Mesenteric fat pad (tissue), 1 donor: ENCODE measurements at regions not wholly inside any gene's neighbourhood (a gene's known extent, or its start where the extent isn't known, plus 50 kb on each side); places are given as distances from the start of the nearest gene placed in this dataset.

Experiments
- DNase-seq: peaks from one replicate; pipeline ENCODE4 v3.0.0-alpha.2; 2020; ENCODE audit warnings: low spot score
- donor health status: DM: yes; HTN: yes; CAD: no.

DNA sequence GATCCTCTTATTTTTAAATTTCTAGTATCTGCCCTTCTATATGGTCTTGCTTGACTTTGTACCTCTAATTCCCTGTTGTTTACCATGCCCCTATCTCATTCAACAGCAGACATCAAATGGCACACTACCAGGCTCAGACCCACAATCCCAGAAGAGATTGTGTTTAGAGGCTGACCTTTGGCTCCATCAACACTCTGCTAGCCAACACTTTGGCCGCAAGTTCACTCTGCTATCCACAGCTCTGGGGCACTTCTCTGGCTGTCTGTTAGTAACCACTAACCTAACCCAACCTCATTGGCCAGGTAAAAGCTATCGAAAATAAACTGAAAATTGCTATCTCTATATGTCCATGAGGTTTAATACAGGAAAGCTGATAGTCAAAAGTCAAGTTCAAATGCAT is 646.0 kb upstream of the CCDC54 start:
- no peak for DNase-seq

DNA sequence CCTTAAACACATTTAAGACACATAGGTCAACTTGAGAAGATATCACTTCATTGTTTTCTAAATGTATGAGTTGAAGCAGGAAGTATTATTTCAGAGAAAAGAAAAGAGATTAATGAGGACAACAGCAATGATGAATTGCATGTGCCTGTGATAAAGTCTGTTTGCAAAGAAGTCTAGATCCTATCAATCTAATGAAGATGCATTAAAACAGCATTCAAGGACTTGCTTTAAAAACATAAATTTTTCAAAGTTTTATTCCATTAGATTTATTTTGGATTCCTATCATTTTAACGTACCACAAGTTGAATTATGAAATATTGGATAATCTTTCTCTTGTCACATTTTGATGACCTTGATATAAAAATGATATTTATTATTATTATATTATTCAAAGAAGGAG is 642.5 kb upstream of the CCDC54 start:
- DNase-seq: no peak

DNA sequence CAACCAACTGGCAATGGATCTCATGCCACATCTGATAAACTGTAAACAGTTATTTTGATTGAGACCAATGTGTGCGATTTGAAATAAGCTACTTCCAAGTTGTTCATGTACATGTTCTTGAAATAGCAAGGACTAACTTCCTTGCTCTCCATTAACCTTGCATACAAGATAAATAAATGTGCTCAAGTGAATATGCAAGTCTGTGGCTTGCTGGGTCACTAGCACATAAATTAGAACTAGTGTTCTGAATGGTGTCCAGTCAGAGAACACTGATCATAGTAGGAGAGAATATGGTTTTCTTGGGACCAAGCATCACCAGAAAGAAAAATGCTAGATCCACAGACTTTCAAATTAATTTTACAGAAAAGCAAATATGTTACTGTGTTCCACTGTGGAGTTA is 640.0 kb upstream of the CCDC54 start:
- DNase-seq: no peak

GRCh38 chr3:106740116-106740515 is 637.1 kb upstream of the CCDC54 start:
- no peak for DNase-seq

DNA sequence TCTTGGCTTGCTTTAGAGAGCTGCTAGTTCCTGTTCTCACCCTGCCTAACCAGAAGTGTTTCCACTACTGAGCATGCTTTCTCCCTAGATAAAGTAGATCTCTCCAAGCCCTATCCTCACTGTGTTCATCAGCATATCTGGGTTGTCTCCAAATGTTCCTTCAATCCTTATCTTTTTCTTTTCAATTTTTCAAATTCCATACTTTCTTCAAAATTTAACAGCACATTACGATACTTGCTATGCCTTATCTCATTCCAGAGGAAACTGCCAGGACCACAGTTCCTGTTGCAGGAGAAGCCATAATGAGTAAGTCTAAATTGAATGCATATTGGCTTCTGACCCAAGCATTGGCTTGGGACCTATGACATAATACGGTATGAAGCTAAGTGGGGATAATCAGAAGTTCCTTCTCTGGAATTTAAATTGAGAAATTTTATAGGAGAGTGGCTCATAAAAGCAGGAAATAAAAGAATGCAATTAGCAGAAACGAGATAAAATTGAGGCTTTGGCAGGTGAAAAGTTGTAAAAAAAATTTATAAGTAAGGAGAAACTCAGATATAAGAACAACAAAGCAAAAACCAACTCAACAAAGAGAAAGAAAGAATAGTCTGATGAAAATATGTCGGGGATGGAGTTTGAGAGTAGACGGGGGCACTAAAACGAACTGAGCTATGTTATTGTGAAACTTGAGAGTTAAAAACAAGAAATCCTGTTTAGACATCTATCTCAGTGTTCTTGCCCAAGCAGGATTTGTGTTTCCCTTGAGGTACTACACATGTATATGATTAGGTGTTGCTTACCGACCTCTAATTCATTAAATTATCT is 631.7 kb upstream of the CCDC54 start:
- DNase-seq: no peak

DNA sequence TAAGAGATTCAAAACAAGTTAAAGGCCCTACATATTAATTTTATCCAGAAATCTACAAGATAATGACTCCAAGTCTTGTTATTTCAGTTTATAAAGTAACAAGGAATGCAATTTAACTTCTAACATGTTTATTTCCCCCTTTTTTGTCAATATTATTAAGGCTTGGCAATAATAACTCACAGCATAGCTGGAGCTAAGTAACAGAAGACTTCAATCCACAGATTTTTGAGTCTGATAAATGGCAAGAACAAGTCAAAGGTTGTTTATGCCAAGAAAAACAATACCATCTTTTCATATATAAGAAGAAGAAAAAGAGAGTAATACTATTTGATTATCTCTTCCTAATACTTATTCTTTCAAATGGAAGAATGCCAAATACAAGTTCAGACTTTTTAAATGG is 631.0 kb upstream of the CCDC54 start:
- no peak for DNase-seq

DNA sequence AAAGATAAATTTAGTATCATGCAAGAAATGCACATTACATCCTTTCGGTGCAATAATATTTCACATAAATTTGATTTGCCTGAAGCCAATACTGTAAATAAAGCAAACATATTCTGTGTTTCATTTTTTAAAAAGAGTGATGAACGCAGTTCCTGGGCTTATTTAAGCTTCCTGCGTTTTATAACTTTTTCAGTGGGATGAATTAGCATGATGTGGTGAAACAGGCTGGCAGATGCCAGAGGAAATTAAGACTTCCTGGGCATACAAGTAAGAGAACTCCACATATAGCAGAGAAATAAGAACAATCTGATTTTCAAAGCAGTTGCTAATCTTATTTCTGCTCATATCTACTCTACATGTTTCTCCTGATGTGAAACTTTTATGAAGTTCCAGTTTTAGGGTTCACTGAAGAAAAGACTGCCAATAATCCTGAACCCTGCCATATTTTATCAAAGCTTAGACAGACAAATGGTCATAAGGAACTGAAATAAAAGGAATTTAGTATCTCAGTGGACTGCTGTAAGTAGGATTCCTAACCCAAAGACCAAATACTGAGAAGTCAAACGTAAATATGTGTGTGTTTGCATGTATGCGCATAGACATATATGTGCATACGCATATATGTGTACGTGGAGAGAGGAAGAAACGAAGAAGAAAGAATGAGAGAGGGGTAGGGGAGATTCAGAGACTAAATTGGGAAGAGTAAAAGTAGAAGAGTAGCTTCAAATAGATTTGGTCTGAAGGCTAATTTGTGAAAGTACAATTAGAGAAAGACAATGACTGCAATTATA is 628.6 kb upstream of the CCDC54 start:
- no peak for DNase-seq

DNA sequence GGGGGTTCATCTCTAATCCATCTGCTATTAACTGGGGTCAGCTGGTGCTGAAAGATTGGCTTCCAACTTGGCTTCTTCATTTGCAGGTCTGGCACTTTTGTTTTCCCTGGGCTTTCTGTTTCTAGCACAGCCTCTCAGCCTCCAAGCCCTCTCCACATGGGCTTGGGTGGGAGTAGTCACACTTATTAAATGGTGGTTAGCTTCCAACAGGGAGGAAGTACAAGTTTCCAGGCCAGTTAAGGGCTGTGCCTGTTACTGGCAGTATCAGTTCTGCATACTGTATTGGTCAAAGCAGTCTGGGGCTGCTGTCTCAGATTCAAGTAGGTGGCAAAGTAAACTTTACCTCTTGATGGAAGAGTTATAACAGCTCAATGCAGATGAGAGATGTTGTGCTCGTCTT is 627.1 kb upstream of the CCDC54 start:
- no peak for DNase-seq

DNA sequence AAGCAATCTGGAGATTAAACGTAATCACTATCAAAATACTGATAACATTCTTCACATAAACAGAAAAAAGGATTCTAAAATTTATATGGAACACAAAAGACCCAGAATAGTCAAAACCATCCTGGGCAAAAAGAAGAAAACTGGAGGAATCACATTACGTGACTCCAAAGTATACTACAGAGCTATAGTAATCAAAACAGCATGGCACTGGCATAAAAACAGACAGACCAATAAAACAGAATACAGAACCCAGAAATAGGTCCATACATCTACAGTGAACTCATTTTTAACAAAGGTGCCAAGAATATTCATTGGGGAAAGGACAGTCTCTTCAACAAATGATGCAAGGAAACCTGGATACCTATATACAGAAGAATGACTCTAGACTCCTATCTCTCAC is 621.9 kb upstream of the CCDC54 start:
- DNase-seq: no peak

GRCh38 chr3:106756901-106757300 is 620.3 kb upstream of the CCDC54 start:
- no peak for DNase-seq

DNA sequence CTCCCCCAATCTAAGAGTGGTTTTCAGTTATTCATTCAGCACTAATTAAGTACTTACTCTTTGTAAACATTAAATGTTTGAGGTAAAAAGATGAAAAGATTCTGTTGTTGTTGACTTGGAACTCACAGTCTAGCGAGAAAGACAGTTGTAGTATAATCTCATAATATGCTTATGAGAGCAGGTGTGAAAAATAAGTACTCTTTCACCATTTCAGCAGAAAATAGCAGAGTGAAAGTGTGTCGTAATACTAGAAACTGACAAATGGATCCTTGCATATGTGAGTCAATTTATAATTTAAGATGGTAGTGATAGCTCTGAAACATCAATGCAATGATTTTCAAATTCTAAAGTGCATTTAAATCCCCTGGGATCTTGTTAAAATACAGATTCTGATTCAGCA is 618.8 kb upstream of the CCDC54 start:
- no peak for DNase-seq

DNA sequence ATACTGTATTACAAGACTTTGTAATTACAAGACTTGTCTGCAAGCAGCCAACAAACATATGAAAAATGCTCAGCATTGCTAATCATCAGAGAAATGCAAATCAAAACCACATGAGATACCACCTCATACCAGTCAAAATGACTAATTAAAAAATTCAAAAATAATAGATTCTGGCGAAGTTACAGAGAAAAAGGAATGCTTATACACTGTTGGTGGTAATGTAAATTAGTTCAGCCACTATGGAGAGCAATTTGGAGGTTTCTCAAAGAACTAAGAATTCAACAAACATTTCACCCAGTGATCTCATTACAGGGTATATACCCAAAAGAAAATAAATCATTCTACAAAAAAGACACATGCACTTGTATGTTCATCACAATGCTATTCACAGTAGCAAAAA is 617.5 kb upstream of the CCDC54 start:
- no peak for DNase-seq

DNA sequence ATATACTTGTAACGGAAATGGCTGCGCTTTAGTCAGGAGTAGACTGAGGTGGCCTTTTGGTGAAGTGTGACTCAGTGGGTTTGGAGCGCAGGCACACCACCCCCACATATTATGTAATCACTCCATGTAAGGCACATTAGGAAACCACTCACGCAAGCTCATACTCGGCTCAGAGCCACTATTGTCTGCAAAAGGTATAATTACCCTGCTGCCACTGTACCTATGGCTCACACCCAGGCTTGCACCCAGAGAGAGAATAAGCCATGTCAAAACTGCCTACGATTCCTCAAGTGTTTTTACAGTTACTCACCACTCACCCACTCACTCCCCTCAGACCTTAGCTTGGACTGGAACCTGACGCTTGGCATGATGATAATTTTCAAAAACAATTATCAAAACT is 611.9 kb upstream of the CCDC54 start:
- no peak for DNase-seq

DNA sequence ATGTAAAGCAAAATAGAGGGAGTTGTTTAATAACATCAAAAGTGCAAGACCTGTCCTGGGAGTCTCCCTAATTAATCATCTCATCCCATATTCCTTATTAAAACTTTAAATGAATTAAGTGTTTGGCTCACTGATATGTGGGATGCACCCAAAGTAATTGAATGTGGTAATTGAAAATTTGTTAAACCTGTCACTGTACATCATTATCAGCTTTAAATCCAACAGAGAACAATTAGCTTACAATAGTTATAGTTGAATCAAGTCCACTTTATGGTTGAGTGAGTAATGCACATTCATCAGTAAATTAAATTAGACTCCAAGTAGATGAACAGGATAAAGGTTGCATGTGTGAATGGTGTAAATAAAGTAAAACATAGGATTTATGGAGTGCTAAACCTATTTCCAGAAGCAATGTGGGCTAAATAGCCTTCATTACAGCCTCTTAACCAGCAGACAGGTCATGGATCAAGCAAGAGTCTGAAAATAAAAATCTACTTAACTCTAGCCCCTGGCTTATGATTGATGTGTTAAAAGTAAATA is 608.2 kb upstream of the CCDC54 start:
- no peak for DNase-seq

- DNase-seq: no peak
These were observed 603.4 kb upstream of the CCDC54 start for GRCh38 chr3:106773795-106774194.

GRCh38 chr3:106783231-106783630 is 594.0 kb upstream of the CCDC54 start:
- DNase-seq: no peak

GRCh38 chr3:106789276-106789675 is 588.0 kb upstream of the CCDC54 start:
- DNase-seq: no peak

- DNase-seq: no peak
These were observed 584.5 kb upstream of the CCDC54 start for GRCh38 chr3:106792716-106793115.

DNA sequence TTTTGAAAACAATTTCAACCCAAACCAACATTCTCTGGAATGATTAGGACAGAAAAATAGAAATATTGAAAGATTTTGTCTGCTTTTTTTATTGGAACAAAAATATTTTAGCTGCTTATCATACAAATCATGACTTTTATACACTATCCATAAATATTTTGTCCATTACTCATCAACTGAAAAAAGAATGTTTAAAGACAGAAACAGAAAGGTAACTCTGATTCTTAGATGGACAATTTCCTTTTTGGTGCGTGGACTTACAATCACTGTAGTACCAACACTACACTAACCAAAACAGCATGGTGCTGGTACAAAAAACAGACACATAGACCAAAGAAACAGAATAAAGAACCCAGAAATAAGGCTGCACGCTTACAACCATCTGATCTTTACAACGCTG is 582.8 kb upstream of the CCDC54 start:
- no peak for DNase-seq

DNA sequence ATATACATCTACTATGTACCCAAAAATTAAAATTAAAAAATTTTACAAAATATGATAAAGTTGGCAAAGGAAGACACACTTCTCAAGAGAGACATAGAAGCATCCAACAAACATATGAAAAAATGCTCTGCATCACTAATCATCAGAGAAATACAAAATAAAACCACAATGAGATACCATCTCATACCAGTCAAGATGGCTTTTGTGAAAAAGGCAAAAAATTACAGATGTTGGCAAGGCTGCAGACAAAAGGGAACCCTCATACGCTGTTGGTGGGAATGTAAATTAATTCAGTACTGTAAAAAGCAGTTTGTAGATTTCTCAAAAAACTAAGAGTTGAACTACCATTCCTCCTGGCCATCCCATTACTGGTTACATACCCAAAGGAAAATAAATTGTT is 581.7 kb upstream of the CCDC54 start:
- DNase-seq: no peak

DNA sequence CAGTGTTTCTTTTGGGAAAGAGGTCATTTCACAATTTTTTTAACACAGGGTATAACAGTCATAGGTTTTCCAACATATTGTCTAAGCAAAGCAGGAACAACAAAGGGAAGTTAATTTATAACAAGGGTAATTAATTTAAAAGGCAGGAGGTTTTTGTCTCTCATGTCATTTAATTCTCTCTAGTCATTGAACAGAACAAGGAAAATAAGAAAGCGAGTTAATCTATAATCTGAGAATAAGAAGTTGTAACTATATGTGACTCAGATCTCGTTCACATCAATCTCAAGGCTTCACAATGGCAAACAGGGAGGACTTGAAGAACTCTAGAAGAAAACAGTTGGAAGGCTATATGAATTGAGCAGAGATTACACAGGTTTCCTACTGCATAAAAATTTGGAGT is 579.8 kb upstream of the CCDC54 start:
- DNase-seq: no peak

DNA sequence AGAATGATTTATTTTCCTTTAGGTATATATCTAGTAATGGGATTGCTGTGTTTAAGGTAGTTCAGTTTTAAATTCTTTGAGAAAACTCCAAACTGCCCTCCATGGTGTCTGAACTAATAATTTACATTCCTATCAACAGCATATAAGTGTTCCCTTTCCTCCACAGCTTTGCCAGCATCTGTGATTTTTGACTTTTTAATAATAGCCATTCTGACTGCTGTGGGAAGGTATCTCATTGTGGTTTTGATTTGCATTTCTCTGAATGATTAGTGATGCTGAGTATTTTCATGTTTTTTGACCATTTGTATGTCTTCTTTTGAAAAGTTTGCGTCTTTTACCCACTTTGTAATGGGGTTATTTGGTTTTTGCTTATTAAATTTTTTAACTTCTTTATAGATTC is 571.6 kb upstream of the CCDC54 start:
- DNase-seq: no peak

- DNase-seq: no peak
These were observed 570.3 kb upstream of the CCDC54 start for GRCh38 chr3:106806964-106807363.
